ENCODE measurements at regions not wholly inside any gene's neighbourhood (a gene's known extent, or its start where the extent isn't known, plus 50 kb on each side); places are given as distances from the start of the nearest gene placed in this dataset.

DNA sequence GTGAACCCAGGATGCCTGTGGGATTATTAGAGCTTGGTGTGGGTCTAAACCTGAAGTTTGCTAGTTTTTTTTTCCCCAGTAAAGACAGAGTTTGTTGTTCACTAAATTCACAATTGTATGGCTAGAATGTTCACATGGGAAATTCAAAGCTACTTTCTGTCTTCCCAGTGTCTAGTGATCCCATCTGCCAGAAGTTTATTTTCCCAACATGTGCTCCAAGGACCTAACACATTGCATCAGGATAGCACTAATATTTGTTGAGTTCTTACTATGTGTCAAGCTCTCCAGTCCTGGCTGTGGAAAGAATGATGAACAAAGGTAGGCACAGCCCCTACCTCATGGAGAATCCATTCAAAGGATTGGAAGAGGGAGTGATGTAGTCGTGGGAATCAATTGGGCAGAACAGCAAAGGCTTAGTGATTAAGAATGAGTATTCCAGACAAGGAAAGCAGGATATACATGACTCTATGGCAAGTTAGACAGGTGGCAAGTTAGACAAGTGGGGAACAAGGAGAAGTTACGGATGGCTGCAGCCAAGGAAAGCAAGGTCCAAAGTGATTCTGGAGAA, 521.5 kb upstream of the WWC1 start:
- TF ChIP-seq, protein P1, sequence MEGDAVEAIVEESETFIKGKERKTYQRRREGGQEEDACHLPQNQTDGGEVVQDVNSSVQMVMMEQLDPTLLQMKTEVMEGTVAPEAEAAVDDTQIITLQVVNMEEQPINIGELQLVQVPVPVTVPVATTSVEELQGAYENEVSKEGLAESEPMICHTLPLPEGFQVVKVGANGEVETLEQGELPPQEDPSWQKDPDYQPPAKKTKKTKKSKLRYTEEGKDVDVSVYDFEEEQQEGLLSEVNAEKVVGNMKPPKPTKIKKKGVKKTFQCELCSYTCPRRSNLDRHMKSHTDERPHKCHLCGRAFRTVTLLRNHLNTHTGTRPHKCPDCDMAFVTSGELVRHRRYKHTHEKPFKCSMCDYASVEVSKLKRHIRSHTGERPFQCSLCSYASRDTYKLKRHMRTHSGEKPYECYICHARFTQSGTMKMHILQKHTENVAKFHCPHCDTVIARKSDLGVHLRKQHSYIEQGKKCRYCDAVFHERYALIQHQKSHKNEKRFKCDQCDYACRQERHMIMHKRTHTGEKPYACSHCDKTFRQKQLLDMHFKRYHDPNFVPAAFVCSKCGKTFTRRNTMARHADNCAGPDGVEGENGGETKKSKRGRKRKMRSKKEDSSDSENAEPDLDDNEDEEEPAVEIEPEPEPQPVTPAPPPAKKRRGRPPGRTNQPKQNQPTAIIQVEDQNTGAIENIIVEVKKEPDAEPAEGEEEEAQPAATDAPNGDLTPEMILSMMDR (IDR thresholded peaks at IDR 0.05; ENCODE audit: low read depth, low read length), result no peak
- DNase-seq (ENCODE audit: extremely low read depth, low read depth), result no peak

- peak; percentile 71 for DNase-seq (ENCODE audit: extremely low read depth, low read depth)
- TF ChIP-seq, protein P1 (IDR thresholded peaks at IDR 0.05; ENCODE audit: low read depth, low read length), result no peak
Observed at GRCh38 chr5:167770461-167770860, 521.0 kb upstream of the WWC1 start.

GRCh38 chr5:167771571-167771970, 519.9 kb upstream of the WWC1 start:
- DNase-seq (ENCODE audit: extremely low read depth, low read depth), result no peak
- TF ChIP-seq, protein P1 (IDR thresholded peaks at IDR 0.05; ENCODE audit: low read depth, low read length), result no peak

DNA sequence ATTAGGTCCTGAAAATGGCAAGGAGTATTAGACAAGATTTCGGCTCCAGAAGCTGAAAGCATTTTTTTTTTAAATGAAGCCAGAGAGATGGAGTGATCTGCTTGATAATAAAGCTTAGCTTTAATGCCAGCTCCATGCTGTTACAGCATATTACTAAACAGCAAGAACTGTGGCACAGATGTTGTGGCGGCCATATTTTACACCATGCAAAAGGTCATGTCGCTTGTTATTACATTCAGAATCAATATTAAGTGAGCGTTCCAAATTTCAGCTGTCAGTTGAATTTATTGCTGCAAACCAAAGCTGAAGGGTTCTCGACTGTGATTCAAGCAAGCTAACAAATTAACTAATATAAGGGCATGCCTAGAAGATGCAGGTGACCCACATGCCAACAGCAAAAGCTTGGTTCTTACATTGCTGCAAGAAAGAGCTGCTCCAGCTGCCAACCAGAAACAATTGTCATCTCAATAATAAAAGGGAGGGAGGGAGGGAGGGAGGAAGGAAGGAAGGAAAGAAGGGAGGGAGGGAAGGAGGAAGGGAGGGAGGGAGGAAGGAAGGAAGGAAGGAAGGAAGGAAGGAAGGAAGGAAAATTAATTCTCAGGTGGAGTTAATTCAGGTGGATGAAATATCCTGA, 517.7 kb upstream of the WWC1 start:
- no peak for DNase-seq (ENCODE audit: extremely low read depth, low read depth)
- TF ChIP-seq, protein P1 (IDR thresholded peaks at IDR 0.05; ENCODE audit: low read depth, low read length), result no peak

DNA sequence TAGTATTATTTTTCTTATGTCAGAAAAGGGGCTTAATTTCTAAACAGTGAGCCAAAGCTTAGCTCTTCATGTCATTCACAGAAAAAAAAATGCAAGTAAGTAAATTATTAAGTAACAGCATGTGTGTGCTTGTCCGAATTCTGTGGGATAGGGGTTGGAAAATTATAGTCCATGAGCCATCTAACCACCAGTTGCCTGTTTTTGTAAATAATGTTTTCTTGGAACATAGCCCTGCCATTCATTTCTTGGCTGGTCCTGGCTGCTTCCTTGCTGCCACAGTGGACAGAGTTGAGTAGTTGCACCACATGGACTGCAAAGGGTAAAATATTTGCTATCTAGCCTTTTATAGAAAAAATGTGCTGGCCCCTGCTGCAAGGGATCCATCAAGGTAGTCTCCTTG, 513.7 kb upstream of the WWC1 start:
- TF ChIP-seq, protein P1 (IDR thresholded peaks at IDR 0.05; ENCODE audit: low read depth, low read length), result no peak
- DNase-seq (ENCODE audit: extremely low read depth, low read depth), result no peak

- DNase-seq (ENCODE audit: extremely low read depth, low read depth), result no peak
- TF ChIP-seq, protein P1 (IDR thresholded peaks at IDR 0.05; ENCODE audit: low read depth, low read length), result no peak
Observed at GRCh38 chr5:167778228-167778627, 513.2 kb upstream of the WWC1 start.

- TF ChIP-seq, protein P1 (IDR thresholded peaks at IDR 0.05; ENCODE audit: low read depth, low read length), result no peak
- no peak for DNase-seq (ENCODE audit: extremely low read depth, low read depth)
Observed at GRCh38 chr5:167779644-167780043, 511.8 kb upstream of the WWC1 start.
